Right lobe of liver (tissue), 4 donors: ENCODE measurements at regions not wholly inside any gene's neighbourhood (a gene's known extent, or its start where the extent isn't known, plus 50 kb on each side); places are given as distances from the start of the nearest gene placed in this dataset.

Experiments used
- CTCF ChIP-seq, 4 donors: fragments of 200-600 bp in 3 of 4; fragments of 450-650 bp in 1 of 4; IDR thresholded peaks; one replicate each; pipeline versions ENCODE4 v1.5.1 to v1.8.0; 2016 to 2022; ENCODE audit warnings: antibody characterized with exemption in 4 of 4, mild to moderate bottlenecking in 2 of 4
- POLR2A ChIP-seq: fragments of 450-650 bp; IDR thresholded peaks from one replicate; pipeline ENCODE4 v1.6.1; 2017; ENCODE audit warnings: antibody characterized with exemption, mild to moderate bottlenecking
- donor health status: DM: no; HTN: no; CAD: no.
- donor health status: DM: no; HTN: no; CAD: no.
- donor health status: DM: no; HTN: yes; CAD: no.

DNA sequence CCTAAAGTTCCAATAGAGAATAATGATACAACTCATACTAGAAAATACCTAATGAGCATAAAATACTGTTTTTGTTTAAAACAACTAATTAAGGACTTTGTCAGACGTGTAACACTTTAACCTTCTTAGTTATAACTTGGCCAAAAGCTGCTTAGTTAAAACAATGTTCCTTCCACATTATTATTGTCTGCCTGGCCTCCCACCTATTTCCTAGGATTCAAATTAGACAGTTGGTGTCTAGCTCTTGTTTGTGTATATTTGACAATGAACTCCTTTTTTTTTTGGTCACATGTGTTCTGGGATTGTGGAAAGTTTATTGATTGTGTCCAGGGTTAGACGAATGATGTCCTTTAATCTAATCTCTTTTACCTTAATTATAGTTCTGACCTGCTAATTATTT, 67.6 kb upstream of the PSMA6 start:
- TF ChIP-seq CTCF (IDR thresholded peaks at IDR 0.05) (no peak), POLR2A (no peak)
